ENCODE measurements at regions not wholly inside any gene's neighbourhood (a gene's known extent, or its start where the extent isn't known, plus 50 kb on each side); places are given as distances from the start of the nearest gene placed in this dataset.

- TF ChIP-seq, protein P1, sequence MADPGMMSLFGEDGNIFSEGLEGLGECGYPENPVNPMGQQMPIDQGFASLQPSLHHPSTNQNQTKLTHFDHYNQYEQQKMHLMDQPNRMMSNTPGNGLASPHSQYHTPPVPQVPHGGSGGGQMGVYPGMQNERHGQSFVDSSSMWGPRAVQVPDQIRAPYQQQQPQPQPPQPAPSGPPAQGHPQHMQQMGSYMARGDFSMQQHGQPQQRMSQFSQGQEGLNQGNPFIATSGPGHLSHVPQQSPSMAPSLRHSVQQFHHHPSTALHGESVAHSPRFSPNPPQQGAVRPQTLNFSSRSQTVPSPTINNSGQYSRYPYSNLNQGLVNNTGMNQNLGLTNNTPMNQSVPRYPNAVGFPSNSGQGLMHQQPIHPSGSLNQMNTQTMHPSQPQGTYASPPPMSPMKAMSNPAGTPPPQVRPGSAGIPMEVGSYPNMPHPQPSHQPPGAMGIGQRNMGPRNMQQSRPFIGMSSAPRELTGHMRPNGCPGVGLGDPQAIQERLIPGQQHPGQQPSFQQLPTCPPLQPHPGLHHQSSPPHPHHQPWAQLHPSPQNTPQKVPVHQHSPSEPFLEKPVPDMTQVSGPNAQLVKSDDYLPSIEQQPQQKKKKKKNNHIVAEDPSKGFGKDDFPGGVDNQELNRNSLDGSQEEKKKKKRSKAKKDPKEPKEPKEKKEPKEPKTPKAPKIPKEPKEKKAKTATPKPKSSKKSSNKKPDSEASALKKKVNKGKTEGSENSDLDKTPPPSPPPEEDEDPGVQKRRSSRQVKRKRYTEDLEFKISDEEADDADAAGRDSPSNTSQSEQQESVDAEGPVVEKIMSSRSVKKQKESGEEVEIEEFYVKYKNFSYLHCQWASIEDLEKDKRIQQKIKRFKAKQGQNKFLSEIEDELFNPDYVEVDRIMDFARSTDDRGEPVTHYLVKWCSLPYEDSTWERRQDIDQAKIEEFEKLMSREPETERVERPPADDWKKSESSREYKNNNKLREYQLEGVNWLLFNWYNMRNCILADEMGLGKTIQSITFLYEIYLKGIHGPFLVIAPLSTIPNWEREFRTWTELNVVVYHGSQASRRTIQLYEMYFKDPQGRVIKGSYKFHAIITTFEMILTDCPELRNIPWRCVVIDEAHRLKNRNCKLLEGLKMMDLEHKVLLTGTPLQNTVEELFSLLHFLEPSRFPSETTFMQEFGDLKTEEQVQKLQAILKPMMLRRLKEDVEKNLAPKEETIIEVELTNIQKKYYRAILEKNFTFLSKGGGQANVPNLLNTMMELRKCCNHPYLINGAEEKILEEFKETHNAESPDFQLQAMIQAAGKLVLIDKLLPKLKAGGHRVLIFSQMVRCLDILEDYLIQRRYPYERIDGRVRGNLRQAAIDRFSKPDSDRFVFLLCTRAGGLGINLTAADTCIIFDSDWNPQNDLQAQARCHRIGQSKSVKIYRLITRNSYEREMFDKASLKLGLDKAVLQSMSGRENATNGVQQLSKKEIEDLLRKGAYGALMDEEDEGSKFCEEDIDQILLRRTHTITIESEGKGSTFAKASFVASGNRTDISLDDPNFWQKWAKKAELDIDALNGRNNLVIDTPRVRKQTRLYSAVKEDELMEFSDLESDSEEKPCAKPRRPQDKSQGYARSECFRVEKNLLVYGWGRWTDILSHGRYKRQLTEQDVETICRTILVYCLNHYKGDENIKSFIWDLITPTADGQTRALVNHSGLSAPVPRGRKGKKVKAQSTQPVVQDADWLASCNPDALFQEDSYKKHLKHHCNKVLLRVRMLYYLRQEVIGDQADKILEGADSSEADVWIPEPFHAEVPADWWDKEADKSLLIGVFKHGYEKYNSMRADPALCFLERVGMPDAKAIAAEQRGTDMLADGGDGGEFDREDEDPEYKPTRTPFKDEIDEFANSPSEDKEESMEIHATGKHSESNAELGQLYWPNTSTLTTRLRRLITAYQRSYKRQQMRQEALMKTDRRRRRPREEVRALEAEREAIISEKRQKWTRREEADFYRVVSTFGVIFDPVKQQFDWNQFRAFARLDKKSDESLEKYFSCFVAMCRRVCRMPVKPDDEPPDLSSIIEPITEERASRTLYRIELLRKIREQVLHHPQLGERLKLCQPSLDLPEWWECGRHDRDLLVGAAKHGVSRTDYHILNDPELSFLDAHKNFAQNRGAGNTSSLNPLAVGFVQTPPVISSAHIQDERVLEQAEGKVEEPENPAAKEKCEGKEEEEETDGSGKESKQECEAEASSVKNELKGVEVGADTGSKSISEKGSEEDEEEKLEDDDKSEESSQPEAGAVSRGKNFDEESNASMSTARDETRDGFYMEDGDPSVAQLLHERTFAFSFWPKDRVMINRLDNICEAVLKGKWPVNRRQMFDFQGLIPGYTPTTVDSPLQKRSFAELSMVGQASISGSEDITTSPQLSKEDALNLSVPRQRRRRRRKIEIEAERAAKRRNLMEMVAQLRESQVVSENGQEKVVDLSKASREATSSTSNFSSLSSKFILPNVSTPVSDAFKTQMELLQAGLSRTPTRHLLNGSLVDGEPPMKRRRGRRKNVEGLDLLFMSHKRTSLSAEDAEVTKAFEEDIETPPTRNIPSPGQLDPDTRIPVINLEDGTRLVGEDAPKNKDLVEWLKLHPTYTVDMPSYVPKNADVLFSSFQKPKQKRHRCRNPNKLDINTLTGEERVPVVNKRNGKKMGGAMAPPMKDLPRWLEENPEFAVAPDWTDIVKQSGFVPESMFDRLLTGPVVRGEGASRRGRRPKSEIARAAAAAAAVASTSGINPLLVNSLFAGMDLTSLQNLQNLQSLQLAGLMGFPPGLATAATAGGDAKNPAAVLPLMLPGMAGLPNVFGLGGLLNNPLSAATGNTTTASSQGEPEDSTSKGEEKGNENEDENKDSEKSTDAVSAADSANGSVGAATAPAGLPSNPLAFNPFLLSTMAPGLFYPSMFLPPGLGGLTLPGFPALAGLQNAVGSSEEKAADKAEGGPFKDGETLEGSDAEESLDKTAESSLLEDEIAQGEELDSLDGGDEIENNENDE (IDR thresholded peaks at IDR 0.05; ENCODE audit: insufficient replicate concordance, low read length): no peak
- TF ChIP-seq, protein P2, sequence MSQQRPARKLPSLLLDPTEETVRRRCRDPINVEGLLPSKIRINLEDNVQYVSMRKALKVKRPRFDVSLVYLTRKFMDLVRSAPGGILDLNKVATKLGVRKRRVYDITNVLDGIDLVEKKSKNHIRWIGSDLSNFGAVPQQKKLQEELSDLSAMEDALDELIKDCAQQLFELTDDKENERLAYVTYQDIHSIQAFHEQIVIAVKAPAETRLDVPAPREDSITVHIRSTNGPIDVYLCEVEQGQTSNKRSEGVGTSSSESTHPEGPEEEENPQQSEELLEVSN (IDR thresholded peaks at IDR 0.05): no peak
- TF ChIP-seq CBX5 (IDR thresholded peaks at IDR 0.05; ENCODE audit: low read depth, low read length) (no peak), CTBP2 (IDR thresholded peaks at IDR 0.05; ENCODE audit: borderline replicate concordance, insufficient read depth, insufficient read length, low read length) (no peak)
Observed at GRCh38 chr5:136726506-136726905, 361.2 kb upstream of the TRPC7 start (continued).

All from H1 (cell line).